SK-N-SH (cell line): ENCODE measurements at regions not wholly inside any gene's neighbourhood (a gene's known extent, or its start where the extent isn't known, plus 50 kb on each side); places are given as distances from the start of the nearest gene placed in this dataset.

Experiments used
- CTCF ChIA-PET: fragments of 300-600, 350-600 bp; formaldehyde crosslinking; extraction: SDS; loops from one replicate; lab custom pipeline; 2021; lab: Yijun Ruan, JAX
- POLR2A ChIA-PET: fragments of 350-600 bp; sonication (Branson Sonifier 250); formaldehyde crosslinking; extraction: SDS; loops from one replicate; lab custom pipeline; 2020; ENCODE audit warnings: antibody characterized with exemption, inconsistent platforms; lab: Yijun Ruan, JAX
- DNase-seq: peaks from one replicate; pipeline ENCODE4 v3.0.0; 2012
- H2AFZ ChIP-seq: fragments of 200-600 bp; sonication (generic); 2 replicates; pipeline ENCODE4 v1.8.1; 2016; ENCODE audit warnings: antibody characterized with exemption, mild to moderate bottlenecking, low read depth
- H3F3A ChIP-seq: fragments of 200-600 bp; sonication (generic); replicated peaks from 2 replicates; pipeline ENCODE3; 2016; ENCODE audit warnings: antibody characterized with exemption, mild to moderate bottlenecking; ENCODE audit not compliant: insufficient read depth
- H3K27ac ChIP-seq, 2 experiments: fragments of 200-500 bp in 1 of 2; fragments of 200-600 bp in 1 of 2; sonication (Bioruptor generic) in 1 of 2; sonication (generic), shearing (Covaris generic) in 1 of 2; 2 replicates each; pipeline versions ENCODE4 v1.5.1 to v1.6.1; 2014 to 2016; ENCODE audit warnings: low read depth in 2 of 2, inconsistent platforms in 1 of 2, low read length in 1 of 2, mild to moderate bottlenecking in 1 of 2, mixed read lengths in 1 of 2
- H3K27me3 ChIP-seq: fragments of 200-600 bp; sonication (generic), shearing (Covaris generic); 2 replicates; pipeline ENCODE4 v1.6.1; 2016; ENCODE audit warnings: mixed run types; ENCODE audit not compliant: insufficient read depth
- H3K36me3 ChIP-seq, 2 experiments: fragments of 200-500 bp in 1 of 2; fragments of 200-600 bp in 1 of 2; sonication (Bioruptor generic) in 1 of 2; sonication (generic) in 1 of 2; replicated peaks in 1 of 2; 2 replicates each; pipeline versions ENCODE3 to v1.5.1; 2014 to 2016; ENCODE audit warnings: low read length in 1 of 2, mild to moderate bottlenecking in 1 of 2; ENCODE audit not compliant: insufficient read depth in 2 of 2, control insufficient read depth in 1 of 2
- H3K4me1 ChIP-seq, 2 experiments: fragments of 200-500 bp in 1 of 2; fragments of 200-600 bp in 1 of 2; sonication (Bioruptor generic) in 1 of 2; sonication (generic), shearing (Covaris generic) in 1 of 2; 2 replicates each; pipeline versions ENCODE4 v1.5.1 to v1.6.1; 2014 to 2016; ENCODE audit warnings: low read depth in 1 of 2, low read length in 1 of 2, mixed run types in 1 of 2; ENCODE audit not compliant: insufficient read depth in 2 of 2, control insufficient read depth in 1 of 2
- H3K4me2 ChIP-seq: fragments of 200-600 bp; sonication (generic), shearing (Covaris generic); 2 replicates; pipeline ENCODE4 v1.6.1; 2017; ENCODE audit warnings: mixed run types
- H3K4me3 ChIP-seq, 2 experiments: fragments of 200-500 bp in 1 of 2; fragments of 200-600 bp in 1 of 2; sonication (Bioruptor generic) in 1 of 2; sonication (generic), shearing (Covaris generic) in 1 of 2; 2 replicates each; pipeline versions ENCODE4 v1.5.1 to v1.8.1; 2014 to 2016; ENCODE audit warnings: low read depth in 2 of 2, inconsistent platforms in 1 of 2, low read length in 1 of 2, mild to moderate bottlenecking in 1 of 2, mixed read lengths in 1 of 2, moderate library complexity in 1 of 2
- H3K79me2 ChIP-seq: fragments of 200-600 bp; sonication (generic); 2 replicates; pipeline ENCODE4 v1.8.1; 2017; ENCODE audit warnings: mild to moderate bottlenecking; ENCODE audit not compliant: insufficient read depth
- H3K9ac ChIP-seq: fragments of 200-600 bp; sonication (generic); 2 replicates; pipeline ENCODE4 v1.6.1; 2017; ENCODE audit warnings: mixed run types
- H3K9me2 ChIP-seq: fragments of 200-600 bp; sonication (generic); 2 replicates; pipeline ENCODE4 v1.6.1; 2017; ENCODE audit warnings: mixed run types
- H3K9me3 ChIP-seq: fragments of 200-600 bp; sonication (generic); 2 replicates; pipeline ENCODE4 v1.6.1; 2017; ENCODE audit warnings: mixed run types, mild to moderate bottlenecking, moderate library complexity
- H4K20me1 ChIP-seq: fragments of 200-600 bp; sonication (generic); 2 replicates; pipeline ENCODE4 v1.6.1; 2017; ENCODE audit warnings: mild to moderate bottlenecking, mixed run types; ENCODE audit not compliant: insufficient read depth
- CHD2 ChIP-seq: fragments of 150-350 bp; IDR thresholded peaks from 2 replicates; pipeline ENCODE4 v1.6.1; 2018; ENCODE audit warnings: low read length; ENCODE audit not compliant: partially characterized antibody
- CTCF ChIP-seq: fragments of 200-600 bp; sonication (generic); IDR thresholded peaks from 2 replicates; pipeline ENCODE4 v1.6.1; 2017; ENCODE audit warnings: antibody characterized with exemption, mild to moderate bottlenecking, moderate library complexity
- EP300 ChIP-seq, 2 experiments: IDR thresholded peaks; 2 replicates each; pipeline versions ENCODE4 v1.4.0 to v1.6.1; 2012; ENCODE audit warnings: borderline replicate concordance in 1 of 2, low read depth in 1 of 2, low read length in 1 of 2
- EZH2phosphoT487 ChIP-seq: fragments of 200-600 bp; sonication (generic); IDR thresholded peaks from 2 replicates; pipeline ENCODE4 v1.6.1; 2017; ENCODE audit warnings: low read depth, mixed run types, mild to moderate bottlenecking, antibody characterized with exemption, moderate library complexity, borderline replicate concordance
- FOSL2 ChIP-seq: IDR thresholded peaks from 2 replicates; pipeline ENCODE4 v1.4.0; 2012; ENCODE audit warnings: low read depth, mild to moderate bottlenecking, moderate library complexity, borderline replicate concordance
- FOXM1 ChIP-seq: IDR thresholded peaks from 2 replicates; pipeline ENCODE4 v1.4.0; 2012; ENCODE audit warnings: low read depth, mild to moderate bottlenecking
- GABPA ChIP-seq: IDR thresholded peaks from 2 replicates; pipeline ENCODE4 v1.4.0; 2012; ENCODE audit warnings: low read depth, mild to moderate bottlenecking
- GATA2 ChIP-seq: sonication (generic); formaldehyde crosslinking; IDR thresholded peaks from 2 replicates; pipeline ENCODE4 v1.5.0; 2020; ENCODE audit warnings: mild to moderate bottlenecking, missing genetic modification reagents
- MEF2A ChIP-seq: IDR thresholded peaks from 2 replicates; pipeline ENCODE4 v1.4.0; 2012; ENCODE audit warnings: low read depth, borderline replicate concordance
- NFIC ChIP-seq: IDR thresholded peaks from 2 replicates; pipeline ENCODE4 v1.4.0; 2012; ENCODE audit warnings: borderline replicate concordance
- NRF1 ChIP-seq: IDR thresholded peaks from 2 replicates; pipeline ENCODE4 v1.6.1; 2012; ENCODE audit warnings: low read depth, mild to moderate bottlenecking, low read length
- PBX3 ChIP-seq: IDR thresholded peaks from 2 replicates; pipeline ENCODE4; 2012
- POLR2AphosphoS5 ChIP-seq: IDR thresholded peaks from 2 replicates; pipeline ENCODE4 v1.6.1; 2012; ENCODE audit warnings: low read depth, low read length
- REST ChIP-seq: IDR thresholded peaks from 2 replicates; pipeline ENCODE4 v1.6.1; 2012; ENCODE audit warnings: mild to moderate bottlenecking, low read depth, low read length, moderate library complexity
- SMC3 ChIP-seq: IDR thresholded peaks from 2 replicates; pipeline ENCODE4 v1.6.1; 2012; ENCODE audit warnings: low read depth, low read length, improper control_type of control experiment
- TAF1 ChIP-seq: IDR thresholded peaks from 2 replicates; pipeline ENCODE4 v1.6.1; 2012; ENCODE audit warnings: low read depth, mild to moderate bottlenecking, low read length, moderate library complexity, borderline replicate concordance
- TCF12 ChIP-seq: IDR thresholded peaks from 2 replicates; pipeline ENCODE4 v1.4.0; 2012
- USF2 ChIP-seq: fragments of 150-350 bp; IDR thresholded peaks from 2 replicates; pipeline ENCODE4 v1.6.1; 2017; ENCODE audit warnings: antibody characterized with exemption, low read length, low read depth, borderline replicate concordance
- YY1 ChIP-seq: IDR thresholded peaks from 2 replicates; pipeline ENCODE4 v1.4.0; 2012; ENCODE audit warnings: low read depth, mild to moderate bottlenecking
- WGBS: methylation state at CpG from one replicate; pipeline ENCODE4 v1.1.6; 2017; ENCODE audit warnings: low lambda C conversion rate; 5-methylcytosine and 5-hydroxymethylcytosine counted together

GRCh38 chr2:175769200-175769599, 232.9 kb downstream of the LNPK start:
- no peaks in the 10 kb centered on the region for H3F3A ChIP-seq
- 39% methylated on average over 1 of the region's 1 CpG for WGBS
- H3K9ac ChIP-seq: no peak overlapping the region
- TF ChIP-seq USF2 (no peak), GABPA (no peak), SMC3 (no peak), POLR2AphosphoS5 (no peak), EZH2phosphoT487 (no peak), MEF2A (no peak), REST (no peak), FOSL2 (no peak), NRF1 (no peak), YY1 (no peak), EP300 (IDR thresholded peaks at IDR 0.05; ENCODE audit: borderline replicate concordance in 1 of 2, low read depth in 1 of 2, low read length in 1 of 2) (no peak), FOXM1 (no peak), CTCF (no peak), NFIC (no peak), CHD2 (no peak), GATA2 (CRISPR knock-in tag) (no peak), PBX3 (no peak), TAF1 (no peak), TCF12 (no peak)
- POLR2A ChIA-PET: no interaction called here
- H3K27me3 ChIP-seq: no peaks in the 10 kb centered on the region
- H2AFZ ChIP-seq: no peak overlapping the region
- no peaks in the 10 kb centered on the region for H3K4me1 ChIP-seq
- CTCF ChIA-PET: no interaction called here
- no peak overlapping the region for H3K27ac ChIP-seq
- no peaks in the 10 kb centered on the region for H3K9me3 ChIP-seq
- H4K20me1 ChIP-seq: no peaks in the 10 kb centered on the region
- no peak for DNase-seq
- H3K9me2 ChIP-seq: no peaks in the 10 kb centered on the region
- H3K79me2 ChIP-seq: no peaks in the 10 kb centered on the region
- no peaks in the 10 kb centered on the region for H3K36me3 ChIP-seq
- H3K4me3 ChIP-seq: no peak overlapping the region
- no peak overlapping the region for H3K4me2 ChIP-seq
